ENCODE measurements at regions not wholly inside any gene's neighbourhood (a gene's known extent, or its start where the extent isn't known, plus 50 kb on each side); places are given as distances from the start of the nearest gene placed in this dataset.

DNA sequence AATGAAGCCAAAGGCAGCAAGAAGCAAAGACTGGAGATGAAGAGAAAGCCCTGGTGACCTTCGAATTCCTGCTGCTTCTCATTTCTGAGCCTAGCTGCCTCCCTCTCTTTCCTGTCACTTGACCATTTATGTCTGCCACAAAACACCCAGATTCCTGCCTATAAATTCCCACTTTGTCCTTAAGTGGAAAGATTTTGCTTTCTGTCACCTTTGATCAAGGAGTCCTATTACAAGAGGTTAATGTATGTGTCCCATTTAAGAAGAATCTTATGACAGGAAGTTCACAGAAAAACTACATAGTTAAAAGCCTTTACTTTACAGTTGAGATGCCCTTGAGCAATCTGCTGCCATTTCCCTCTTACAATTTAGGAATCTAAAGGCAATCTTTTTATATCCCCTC, 155.7 kb downstream of the GALC start:
- no peaks in the 10 kb centered on the region for H3K9me3 ChIP-seq (ENCODE audit: low read depth, low read length)
- no peak overlapping the region for H3K4me3 ChIP-seq (ENCODE audit: low read length)
- H3K27me3 ChIP-seq (ENCODE audit: insufficient read depth, low read length): no peaks in the 10 kb centered on the region
- H3K4me1 ChIP-seq (ENCODE audit: insufficient read depth, low read length): no peaks in the 10 kb centered on the region

- Histone ChIP-seq H3K4me3 (ENCODE audit: low read length) (no peak overlapping the region), H3K4me1 (ENCODE audit: insufficient read depth, low read length) (no peaks in the 10 kb centered on the region), H3K27me3 (ENCODE audit: insufficient read depth, low read length) (no peaks in the 10 kb centered on the region)
Measured at GRCh38 chr14:87834594-87834993, 158.4 kb downstream of the GALC start.

GRCh38 chr14:87833026-87833425, 160.0 kb downstream of the GALC start:
- no peak overlapping the region for H3K4me3 ChIP-seq (ENCODE audit: low read length)
- no peaks in the 10 kb centered on the region for H3K4me1 ChIP-seq (ENCODE audit: insufficient read depth, low read length)
- no peaks in the 10 kb centered on the region for H3K9me3 ChIP-seq (ENCODE audit: low read depth, low read length)
- H3K27me3 ChIP-seq (ENCODE audit: insufficient read depth, low read length): no peaks in the 10 kb centered on the region

More at GRCh38 chr14:87834594-87834993, 158.4 kb downstream of the GALC start:
- no peaks in the 10 kb centered on the region for H3K9me3 ChIP-seq (ENCODE audit: low read depth, low read length)

- no peaks in the 10 kb centered on the region for H3K4me1 ChIP-seq (ENCODE audit: insufficient read depth, low read length)
- H3K4me3 ChIP-seq (ENCODE audit: low read length): no peak overlapping the region
- H3K27me3 ChIP-seq (ENCODE audit: insufficient read depth, low read length): no peaks in the 10 kb centered on the region
- H3K9me3 ChIP-seq (ENCODE audit: low read depth, low read length): no peaks in the 10 kb centered on the region
Measured at GRCh38 chr14:87830443-87831096, 162.4 kb downstream of the GALC start.

GRCh38 chr14:87829543-87829942, 163.4 kb downstream of the GALC start:
- Histone ChIP-seq H3K27me3 (ENCODE audit: insufficient read depth, low read length) (no peaks in the 10 kb centered on the region), H3K4me1 (ENCODE audit: insufficient read depth, low read length) (no peaks in the 10 kb centered on the region), H3K4me3 (ENCODE audit: low read length) (no peak overlapping the region), H3K9me3 (ENCODE audit: low read depth, low read length) (no peaks in the 10 kb centered on the region)

- no peaks in the 10 kb centered on the region for H3K9me3 ChIP-seq (ENCODE audit: low read depth, low read length)
- no peaks in the 10 kb centered on the region for H3K27me3 ChIP-seq (ENCODE audit: insufficient read depth, low read length)
- no peak overlapping the region for H3K4me3 ChIP-seq (ENCODE audit: low read length)
- no peaks in the 10 kb centered on the region for H3K4me1 ChIP-seq (ENCODE audit: insufficient read depth, low read length)
Measured at GRCh38 chr14:87824266-87824665, 168.7 kb downstream of the GALC start.

GRCh38 chr14:87816416-87816815, 176.6 kb downstream of the GALC start:
- no peak overlapping the region for H3K4me3 ChIP-seq (ENCODE audit: low read length)
- H3K9me3 ChIP-seq (ENCODE audit: low read depth, low read length): no peaks in the 10 kb centered on the region
- no peaks in the 10 kb centered on the region for H3K27me3 ChIP-seq (ENCODE audit: insufficient read depth, low read length)
- no peaks in the 10 kb centered on the region for H3K4me1 ChIP-seq (ENCODE audit: insufficient read depth, low read length)

GRCh38 chr14:87815121-87815520, 177.9 kb downstream of the GALC start:
- no peaks in the 10 kb centered on the region for H3K4me1 ChIP-seq (ENCODE audit: insufficient read depth, low read length)
- no peak overlapping the region for H3K4me3 ChIP-seq (ENCODE audit: low read length)
- H3K27me3 ChIP-seq (ENCODE audit: insufficient read depth, low read length): no peaks in the 10 kb centered on the region
- H3K9me3 ChIP-seq (ENCODE audit: low read depth, low read length): no peaks in the 10 kb centered on the region

DNA sequence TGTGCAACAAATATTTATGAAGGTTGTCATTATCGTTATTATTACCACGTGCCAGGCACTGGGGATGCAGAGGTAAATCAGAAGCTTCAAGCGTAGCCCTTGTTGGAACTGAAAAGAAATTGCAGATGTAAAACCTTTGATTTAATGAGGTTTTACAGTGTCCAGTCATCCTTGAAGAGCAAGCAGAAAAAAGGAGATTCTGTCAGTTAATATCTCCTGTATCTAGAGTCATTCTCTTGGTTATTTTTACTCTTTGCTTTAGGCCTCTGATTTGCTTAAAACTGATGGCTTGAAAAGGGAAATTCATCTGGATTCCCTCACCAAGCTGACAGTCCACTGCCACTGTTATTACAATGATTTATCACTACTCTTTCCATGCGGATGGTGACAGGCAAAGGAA, 179.3 kb downstream of the GALC start:
- Histone ChIP-seq H3K9me3 (ENCODE audit: low read depth, low read length) (no peaks in the 10 kb centered on the region), H3K4me3 (ENCODE audit: low read length) (no peak overlapping the region), H3K27me3 (ENCODE audit: insufficient read depth, low read length) (no peaks in the 10 kb centered on the region)

DNA sequence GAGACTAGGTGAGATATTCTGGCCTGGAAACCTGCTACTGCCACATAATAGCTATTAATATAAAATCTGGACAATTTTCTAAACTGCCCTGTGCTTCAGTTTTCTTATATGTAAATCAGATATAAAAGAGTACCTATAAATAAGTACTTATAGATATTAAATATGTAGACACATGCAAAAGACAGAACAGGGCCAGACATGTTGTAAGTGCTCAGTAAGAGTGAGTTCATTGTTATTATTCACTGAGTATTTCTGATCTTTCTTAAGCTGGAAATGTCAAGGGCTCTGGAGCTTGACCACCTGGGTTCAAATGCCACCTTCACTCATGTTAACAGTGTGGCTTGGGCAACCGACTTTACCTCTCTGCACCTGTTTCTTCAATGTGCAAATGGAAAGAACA, 179.8 kb downstream of the GALC start:
- Histone ChIP-seq H3K9me3 (ENCODE audit: low read depth, low read length) (no peaks in the 10 kb centered on the region), H3K27me3 (ENCODE audit: insufficient read depth, low read length) (no peaks in the 10 kb centered on the region), H3K4me1 (ENCODE audit: insufficient read depth, low read length) (no peaks in the 10 kb centered on the region), H3K4me3 (ENCODE audit: low read length) (no peak overlapping the region)

More for the DNA sequence above, 179.3 kb downstream of the GALC start:
- no peaks in the 10 kb centered on the region for H3K4me1 ChIP-seq (ENCODE audit: insufficient read depth, low read length)

- Histone ChIP-seq H3K4me1 (ENCODE audit: insufficient read depth, low read length) (no peaks in the 10 kb centered on the region), H3K4me3 (ENCODE audit: low read length) (no peak overlapping the region), H3K9me3 (ENCODE audit: low read depth, low read length) (no peaks in the 10 kb centered on the region)
Measured at GRCh38 chr14:87811246-87811645, 181.7 kb downstream of the GALC start.

GRCh38 chr14:87810711-87811110, 182.3 kb downstream of the GALC start:
- no peaks in the 10 kb centered on the region for H3K4me1 ChIP-seq (ENCODE audit: insufficient read depth, low read length)
- no peaks in the 10 kb centered on the region for H3K27me3 ChIP-seq (ENCODE audit: insufficient read depth, low read length)
- no peaks in the 10 kb centered on the region for H3K9me3 ChIP-seq (ENCODE audit: low read depth, low read length)
- H3K4me3 ChIP-seq (ENCODE audit: low read length): no peak overlapping the region

More at GRCh38 chr14:87811246-87811645, 181.7 kb downstream of the GALC start:
- H3K27me3 ChIP-seq (ENCODE audit: insufficient read depth, low read length): no peaks in the 10 kb centered on the region

DNA sequence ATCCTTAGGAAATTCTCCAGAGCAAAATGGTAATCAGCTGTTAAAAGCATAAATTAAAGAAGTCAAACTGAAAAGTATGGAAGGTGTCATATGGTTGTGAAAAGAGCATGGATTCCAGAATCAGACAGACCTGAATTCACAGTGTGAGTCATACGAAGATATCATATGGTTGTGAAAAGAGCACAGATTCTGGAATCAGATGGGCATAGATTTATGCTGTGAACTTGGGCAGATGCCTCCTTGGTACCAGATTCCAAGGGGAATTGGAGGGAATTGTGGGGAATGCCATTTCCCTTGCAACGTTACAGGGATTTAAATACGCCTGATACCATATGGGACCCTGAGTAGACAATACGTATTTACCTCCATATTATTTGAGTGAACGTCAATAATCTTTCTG, 183.7 kb downstream of the GALC start:
- H3K4me3 ChIP-seq (ENCODE audit: low read length): no peak overlapping the region
- H3K4me1 ChIP-seq (ENCODE audit: insufficient read depth, low read length): no peaks in the 10 kb centered on the region
- no peaks in the 10 kb centered on the region for H3K27me3 ChIP-seq (ENCODE audit: insufficient read depth, low read length)
- H3K9me3 ChIP-seq (ENCODE audit: low read depth, low read length): no peaks in the 10 kb centered on the region

GRCh38 chr14:87805315-87805723, 187.7 kb downstream of the GALC start:
- H3K4me3 ChIP-seq (ENCODE audit: low read length): no peak overlapping the region
- no peaks in the 10 kb centered on the region for H3K4me1 ChIP-seq (ENCODE audit: insufficient read depth, low read length)
- no peaks in the 10 kb centered on the region for H3K9me3 ChIP-seq (ENCODE audit: low read depth, low read length)
- no peaks in the 10 kb centered on the region for H3K27me3 ChIP-seq (ENCODE audit: insufficient read depth, low read length)

DNA sequence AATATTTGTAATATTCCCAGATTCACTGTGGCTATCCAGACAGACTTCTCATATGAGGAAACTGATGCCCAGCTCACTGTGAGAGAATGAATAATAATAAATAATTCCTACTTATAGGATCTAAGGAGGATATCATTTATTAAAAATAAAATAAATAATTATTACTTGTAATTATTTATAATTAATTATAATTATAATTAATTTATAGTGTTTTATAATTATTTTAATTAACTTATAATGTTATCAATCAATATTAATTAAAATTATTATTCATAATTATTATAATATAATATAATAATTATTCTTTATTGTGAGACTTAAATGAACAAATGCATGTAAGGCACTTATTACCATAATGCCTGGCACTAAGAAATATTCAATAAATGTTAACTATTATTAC, 192.8 kb downstream of the GALC start:
- H3K4me3 ChIP-seq (ENCODE audit: low read length): no peak overlapping the region
- no peaks in the 10 kb centered on the region for H3K9me3 ChIP-seq (ENCODE audit: low read depth, low read length)
- no peaks in the 10 kb centered on the region for H3K4me1 ChIP-seq (ENCODE audit: insufficient read depth, low read length)
- H3K27me3 ChIP-seq (ENCODE audit: insufficient read depth, low read length): no peaks in the 10 kb centered on the region

- no peaks in the 10 kb centered on the region for H3K27me3 ChIP-seq (ENCODE audit: insufficient read depth, low read length)
- H3K9me3 ChIP-seq (ENCODE audit: low read depth, low read length): no peaks in the 10 kb centered on the region
- H3K4me3 ChIP-seq (ENCODE audit: low read length): no peak overlapping the region
- no peaks in the 10 kb centered on the region for H3K4me1 ChIP-seq (ENCODE audit: insufficient read depth, low read length)
Measured at GRCh38 chr14:87799400-87799799, 193.6 kb downstream of the GALC start.
